GM21526 (cell line): ENCODE measurements at regions not wholly inside any gene's neighbourhood (a gene's known extent, or its start where the extent isn't known, plus 50 kb on each side); places are given as distances from the start of the nearest gene placed in this dataset.
"Not testable (repeated sequence)": the region's sequence is repeated elsewhere in the genome, so short reads cannot be mapped to it uniquely, and the experiment has no call there.

Source experiments
- ATAC-seq: cut with Tn5 transposase; IDR thresholded peaks from one replicate; pipeline ENCODE4 v1.9.1; 2021; ENCODE audit warnings: moderate library complexity; ENCODE audit not compliant: unreplicated experiment, low FRiP score

- no peak for ATAC-seq
These were observed 181.8 kb upstream of the CACNA2D1 start for GRCh38 chr7:82625377-82625776.

GRCh38 chr7:82624965-82625364 is 181.4 kb upstream of the CACNA2D1 start:
- ATAC-seq: no peak

GRCh38 chr7:82624337-82624736 is 180.8 kb upstream of the CACNA2D1 start:
- ATAC-seq: no peak

- no peak for ATAC-seq
These were observed 180.2 kb upstream of the CACNA2D1 start for GRCh38 chr7:82623812-82624211.

- no peak for ATAC-seq
These were observed 173.6 kb upstream of the CACNA2D1 start for GRCh38 chr7:82617156-82617555.

GRCh38 chr7:82616059-82616728 is 172.6 kb upstream of the CACNA2D1 start:
- no peak for ATAC-seq

GRCh38 chr7:82615527-82615926 is 171.9 kb upstream of the CACNA2D1 start:
- ATAC-seq: no peak

GRCh38 chr7:82609746-82610145 is 166.2 kb upstream of the CACNA2D1 start:
- no peak for ATAC-seq

- no peak for ATAC-seq
These were observed 161.8 kb upstream of the CACNA2D1 start for GRCh38 chr7:82605247-82605864.

- ATAC-seq: no peak
These were observed 158.5 kb upstream of the CACNA2D1 start for GRCh38 chr7:82602066-82602465.

GRCh38 chr7:82600531-82600930 is 157.0 kb upstream of the CACNA2D1 start:
- ATAC-seq: no peak

- no peak for ATAC-seq
These were observed 156.3 kb upstream of the CACNA2D1 start for GRCh38 chr7:82599895-82600294.

GRCh38 chr7:82598958-82599357 is 155.4 kb upstream of the CACNA2D1 start:
- no peak for ATAC-seq

- ATAC-seq: not testable (repeated sequence)
These were observed 152.2 kb upstream of the CACNA2D1 start for GRCh38 chr7:82595795-82596194.

- ATAC-seq: no peak
These were observed 151.6 kb upstream of the CACNA2D1 start for GRCh38 chr7:82595176-82595575.

GRCh38 chr7:82594665-82595064 is 151.1 kb upstream of the CACNA2D1 start:
- no peak for ATAC-seq

GRCh38 chr7:82593780-82594179 is 150.2 kb upstream of the CACNA2D1 start:
- no peak for ATAC-seq

GRCh38 chr7:82592416-82592815 is 148.8 kb upstream of the CACNA2D1 start:
- no peak for ATAC-seq

- no peak for ATAC-seq
These were observed 135.5 kb upstream of the CACNA2D1 start for GRCh38 chr7:82579047-82579446.

GRCh38 chr7:82578430-82578829 is 134.9 kb upstream of the CACNA2D1 start:
- ATAC-seq: no peak

- ATAC-seq: peak; percentile 94
These were observed 128.8 kb upstream of the CACNA2D1 start for GRCh38 chr7:82572195-82572880.

- ATAC-seq: not testable (repeated sequence)
These were observed 127.5 kb upstream of the CACNA2D1 start for GRCh38 chr7:82571047-82571446.
